GM19328 (cell line): ENCODE measurements at regions not wholly inside any gene's neighbourhood (a gene's known extent, or its start where the extent isn't known, plus 50 kb on each side); places are given as distances from the start of the nearest gene placed in this dataset.

ENCODE experiments used
- ATAC-seq: cut with Tn5 transposase; IDR thresholded peaks from one replicate; pipeline ENCODE4 v1.9.1; 2021; ENCODE audit warnings: mild to moderate bottlenecking, moderate library complexity; ENCODE audit not compliant: unreplicated experiment

GRCh38 chr2:150627526-150627925, 140.1 kb upstream of the RND3 start:
- no peak for ATAC-seq

- ATAC-seq, result no peak
Observed at GRCh38 chr2:150626934-150627411, 139.5 kb upstream of the RND3 start.

GRCh38 chr2:150625741-150626140, 138.3 kb upstream of the RND3 start:
- ATAC-seq, result no peak

GRCh38 chr2:150625303-150625702, 137.8 kb upstream of the RND3 start:
- no peak for ATAC-seq

- ATAC-seq, result no peak
Observed at GRCh38 chr2:150624001-150624401, 136.5 kb upstream of the RND3 start.

GRCh38 chr2:150621526-150622213, 134.2 kb upstream of the RND3 start:
- no peak for ATAC-seq

GRCh38 chr2:150620855-150621254, 133.4 kb upstream of the RND3 start:
- no peak for ATAC-seq

- no peak for ATAC-seq
Observed at GRCh38 chr2:150620416-150620815, 132.9 kb upstream of the RND3 start.

GRCh38 chr2:150619607-150620330, 132.3 kb upstream of the RND3 start:
- no peak for ATAC-seq

- ATAC-seq, result no peak
Observed at GRCh38 chr2:150618245-150618895, 130.9 kb upstream of the RND3 start.

GRCh38 chr2:150617351-150617978, 130.0 kb upstream of the RND3 start:
- no peak for ATAC-seq

GRCh38 chr2:150612957-150613710, 125.7 kb upstream of the RND3 start:
- no peak for ATAC-seq

- no peak for ATAC-seq
Observed at GRCh38 chr2:150610670-150611279, 123.3 kb upstream of the RND3 start.

GRCh38 chr2:150609831-150610582, 122.5 kb upstream of the RND3 start:
- no peak for ATAC-seq

- ATAC-seq, result no peak
Observed at GRCh38 chr2:150608341-150608740, 120.9 kb upstream of the RND3 start.

GRCh38 chr2:150607390-150607811, 119.9 kb upstream of the RND3 start:
- no peak for ATAC-seq

GRCh38 chr2:150606380-150607060, 119.1 kb upstream of the RND3 start:
- ATAC-seq, result no peak

GRCh38 chr2:150605664-150606063, 118.2 kb upstream of the RND3 start:
- no peak for ATAC-seq
